D721Med (cell line): ENCODE measurements at regions not wholly inside any gene's neighbourhood (a gene's known extent, or its start where the extent isn't known, plus 50 kb on each side); places are given as distances from the start of the nearest gene placed in this dataset.

Source experiments
- DNase-seq: peaks from one replicate; pipeline ENCODE4 v3.0.0; 2011; ENCODE audit warnings: low spot score; ENCODE audit not compliant: insufficient read length
- FAIRE-seq: peaks from 2 replicates; lab custom pipeline; 2011; peaks lifted over from hg19 to GRCh38; lab: Jason Lieb, UNC
- CTCF ChIP-seq: IDR thresholded peaks from 2 replicates; pipeline ENCODE4 v1.5.1; 2012; ENCODE audit warnings: mild to moderate bottlenecking, control low read depth; ENCODE audit not compliant: insufficient read depth; ENCODE audit errors: missing control alignments

- DNase-seq, result no peak
- no peak for TF ChIP-seq CTCF
- no peak for FAIRE-seq
These were observed 88.8 kb upstream of the RMDN2 start for GRCh38 chr2:37836270-37836669.

GRCh38 chr2:37836711-37837110, 88.4 kb upstream of the RMDN2 start:
- no peak for FAIRE-seq
- TF ChIP-seq CTCF, result no peak
- no peak for DNase-seq

GRCh38 chr2:37837628-37838328, 87.3 kb upstream of the RMDN2 start:
- TF ChIP-seq CTCF, result no peak
- FAIRE-seq (no peak), DNase-seq (no peak)

DNA sequence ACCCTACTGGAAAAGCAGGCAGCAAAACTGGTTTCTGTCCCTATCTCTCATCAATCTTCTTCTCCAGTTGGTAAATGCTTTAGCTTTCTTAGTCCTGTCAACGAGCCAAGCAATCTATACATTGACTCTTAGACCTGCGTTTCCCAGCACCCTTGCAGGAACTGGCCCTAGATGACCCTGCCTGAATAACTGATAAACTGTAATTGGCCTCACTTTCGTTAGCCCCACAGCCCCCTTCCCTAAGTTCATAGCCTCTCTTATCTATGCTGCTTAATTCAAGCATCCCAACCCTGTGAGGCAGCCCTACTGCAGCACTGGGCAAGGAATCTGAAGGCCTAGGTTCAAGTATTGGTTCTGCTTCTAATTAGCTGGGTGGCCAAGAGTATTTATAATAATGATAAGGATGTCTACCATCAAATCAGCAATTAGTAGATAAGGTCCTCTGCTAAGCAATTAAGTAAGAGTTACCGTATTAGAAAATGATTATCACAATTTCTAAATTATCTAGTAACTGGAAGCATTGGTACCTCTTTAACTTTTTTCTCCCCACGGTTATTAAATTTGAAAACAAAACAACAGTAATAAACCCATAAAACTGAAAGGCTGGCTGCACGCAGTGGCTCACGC, 86.4 kb upstream of the RMDN2 start:
- TF ChIP-seq CTCF, result no peak
- FAIRE-seq, result no peak
- DNase-seq, result no peak

DNA sequence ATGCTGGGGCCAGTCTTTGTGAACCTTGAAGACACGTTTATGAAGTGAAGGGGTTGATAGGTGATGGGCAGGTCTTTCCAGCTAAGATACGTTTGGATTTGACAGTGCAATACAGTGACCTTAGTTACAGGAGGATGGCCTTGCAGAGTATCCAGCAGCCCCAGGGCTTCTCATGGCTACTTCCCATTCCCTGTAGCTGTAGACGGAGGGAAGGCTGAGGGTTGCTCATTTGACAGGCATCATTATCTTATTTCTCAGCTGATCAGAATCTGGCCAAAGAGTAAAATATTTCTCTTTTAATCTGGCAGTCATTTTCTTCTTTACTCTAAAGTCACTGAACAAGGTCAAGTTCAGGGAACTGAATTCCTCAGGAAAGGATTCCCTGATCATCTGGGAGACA, 85.1 kb upstream of the RMDN2 start:
- FAIRE-seq (no peak), DNase-seq (no peak)
- TF ChIP-seq CTCF, result no peak

DNA sequence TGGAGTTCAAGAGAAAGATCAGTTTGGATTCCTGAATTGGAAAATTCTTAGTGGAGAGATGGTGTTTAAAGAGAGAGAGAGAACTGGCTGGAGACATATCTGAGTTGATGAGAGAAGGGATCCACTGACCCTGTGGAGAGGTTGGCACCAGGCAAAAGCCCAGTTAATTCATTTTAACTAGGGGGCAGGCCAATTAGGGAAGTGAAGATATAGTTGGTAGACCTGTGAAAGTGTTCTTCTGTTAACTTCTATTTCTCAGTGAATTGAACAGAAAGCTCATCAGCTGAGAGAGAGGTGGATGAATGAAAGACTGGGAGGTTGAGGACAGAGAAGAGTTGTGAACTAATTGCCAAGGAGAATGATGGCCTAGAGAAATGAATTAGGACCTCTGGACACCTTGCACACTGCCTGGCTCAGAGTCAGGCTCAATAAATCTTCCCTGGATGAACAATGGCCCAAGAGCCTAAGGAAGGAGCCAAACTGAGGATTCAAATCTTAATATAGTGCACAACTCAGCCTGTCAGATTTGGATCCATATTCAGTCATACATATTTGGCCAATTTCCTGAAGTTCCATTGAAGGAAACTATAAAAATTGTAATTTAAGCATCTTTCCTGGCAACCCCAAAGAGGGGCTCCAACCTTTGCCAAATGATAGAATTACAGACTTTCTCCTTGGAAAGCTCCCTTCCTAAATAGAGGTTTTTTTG, 82.2 kb upstream of the RMDN2 start:
- DNase-seq (no peak), FAIRE-seq (no peak)
- TF ChIP-seq CTCF, result no peak
